ENCODE measurements at regions not wholly inside any gene's neighbourhood (a gene's known extent, or its start where the extent isn't known, plus 50 kb on each side); places are given as distances from the start of the nearest gene placed in this dataset.

GRCh38 chr2:150140777-150141176, 346.7 kb downstream of the RND3 start:
- TF ChIP-seq CTCF (IDR thresholded peaks at IDR 0.05) = no peak
- no peak for TF ChIP-seq POLR2A (IDR thresholded peaks at IDR 0.05)
